ENCODE measurements at regions not wholly inside any gene's neighbourhood (a gene's known extent, or its start where the extent isn't known, plus 50 kb on each side); places are given as distances from the start of the nearest gene placed in this dataset.

DNA sequence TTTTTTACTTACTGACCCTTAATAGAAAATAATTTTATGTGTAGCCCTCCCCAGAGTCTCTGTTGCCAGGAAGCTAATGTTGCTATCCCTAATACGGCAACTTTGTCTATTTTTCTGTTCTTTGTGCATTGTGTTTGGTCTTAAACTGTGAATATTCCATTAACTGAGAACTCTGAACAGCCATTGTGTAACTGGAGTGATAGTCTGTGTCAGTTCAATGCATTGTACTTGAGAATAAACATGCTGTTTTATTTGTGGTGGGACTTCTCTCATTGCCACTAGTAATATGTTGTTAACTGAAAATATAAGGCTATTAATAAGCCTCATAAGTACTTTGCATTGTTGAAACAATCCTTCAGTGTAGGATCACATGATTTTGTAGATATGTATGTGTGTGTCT lies 278.3 kb upstream of the DMRT1 start:
- TF ChIP-seq, protein P1, sequence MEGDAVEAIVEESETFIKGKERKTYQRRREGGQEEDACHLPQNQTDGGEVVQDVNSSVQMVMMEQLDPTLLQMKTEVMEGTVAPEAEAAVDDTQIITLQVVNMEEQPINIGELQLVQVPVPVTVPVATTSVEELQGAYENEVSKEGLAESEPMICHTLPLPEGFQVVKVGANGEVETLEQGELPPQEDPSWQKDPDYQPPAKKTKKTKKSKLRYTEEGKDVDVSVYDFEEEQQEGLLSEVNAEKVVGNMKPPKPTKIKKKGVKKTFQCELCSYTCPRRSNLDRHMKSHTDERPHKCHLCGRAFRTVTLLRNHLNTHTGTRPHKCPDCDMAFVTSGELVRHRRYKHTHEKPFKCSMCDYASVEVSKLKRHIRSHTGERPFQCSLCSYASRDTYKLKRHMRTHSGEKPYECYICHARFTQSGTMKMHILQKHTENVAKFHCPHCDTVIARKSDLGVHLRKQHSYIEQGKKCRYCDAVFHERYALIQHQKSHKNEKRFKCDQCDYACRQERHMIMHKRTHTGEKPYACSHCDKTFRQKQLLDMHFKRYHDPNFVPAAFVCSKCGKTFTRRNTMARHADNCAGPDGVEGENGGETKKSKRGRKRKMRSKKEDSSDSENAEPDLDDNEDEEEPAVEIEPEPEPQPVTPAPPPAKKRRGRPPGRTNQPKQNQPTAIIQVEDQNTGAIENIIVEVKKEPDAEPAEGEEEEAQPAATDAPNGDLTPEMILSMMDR (IDR thresholded peaks at IDR 0.05), result no peak
- no peak for TF ChIP-seq POLR2A (IDR thresholded peaks at IDR 0.05)
